ENCODE measurements at regions not wholly inside any gene's neighbourhood (a gene's known extent, or its start where the extent isn't known, plus 50 kb on each side); places are given as distances from the start of the nearest gene placed in this dataset.

DNA sequence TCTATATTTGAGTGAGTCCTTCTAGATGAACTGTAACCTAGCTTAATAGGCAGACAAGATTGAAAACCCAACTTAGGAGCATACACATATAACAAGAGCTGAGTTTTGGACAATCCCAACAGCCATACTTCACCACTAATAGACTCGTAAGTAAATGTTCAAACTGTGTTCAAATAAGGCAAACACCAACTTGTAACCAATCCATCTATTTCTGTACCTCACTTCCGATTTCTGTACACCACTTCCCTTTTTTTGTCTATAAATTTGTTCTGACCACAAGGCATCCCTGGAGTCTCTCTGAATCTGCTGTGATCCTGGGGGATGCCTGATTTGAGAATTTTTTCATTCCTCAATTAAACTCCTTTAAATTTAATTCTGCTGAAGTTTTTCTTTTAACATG lies 1149.1 kb upstream of the NRXN1 start:
- H3K36me3 Mint-ChIP-seq (ENCODE audit: insufficient read depth), result no peaks in the 10 kb centered on the region
- DNase-seq (ENCODE audit: low spot score, unreplicated experiment), result no peak
- no peaks in the 10 kb centered on the region for H3K27me3 Mint-ChIP-seq
- H3K4me3 Mint-ChIP-seq (ENCODE audit: low read depth), result no peak overlapping the region
- H3K9me3 Mint-ChIP-seq (ENCODE audit: low read depth), result peaks cover 14% of the 10 kb centered on the region
- H3K27ac Mint-ChIP-seq, result no peak overlapping the region
- H3K4me1 Mint-ChIP-seq (ENCODE audit: low read depth), result no peaks in the 10 kb centered on the region
- TF ChIP-seq CTCF (IDR thresholded peaks at IDR 0.05; ENCODE audit: unreplicated experiment), result no peak

DNA sequence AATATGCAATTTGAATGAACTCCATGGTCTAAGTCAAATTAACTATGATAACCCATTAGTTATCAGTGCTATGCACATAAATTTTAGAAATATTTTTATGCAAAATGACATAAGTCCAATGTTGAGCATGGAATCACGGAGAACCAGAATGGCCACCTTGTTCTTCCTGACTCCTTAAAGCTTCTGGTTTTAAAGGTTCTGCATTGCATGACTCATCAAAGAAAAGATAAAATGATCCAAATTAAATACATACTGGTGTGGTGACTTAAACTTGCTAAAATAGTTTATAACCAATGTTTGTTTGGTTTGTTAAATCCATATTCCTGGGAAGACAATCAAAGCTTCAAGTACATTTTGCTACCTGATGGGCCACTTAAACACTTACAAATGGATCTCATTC lies 1146.9 kb upstream of the NRXN1 start:
- H3K4me1 Mint-ChIP-seq (ENCODE audit: low read depth), result no peaks in the 10 kb centered on the region
- H3K36me3 Mint-ChIP-seq (ENCODE audit: insufficient read depth), result no peaks in the 10 kb centered on the region
- no peak for DNase-seq (ENCODE audit: low spot score, unreplicated experiment)
- H3K27me3 Mint-ChIP-seq, result no peaks in the 10 kb centered on the region
- no peak for TF ChIP-seq CTCF (IDR thresholded peaks at IDR 0.05; ENCODE audit: unreplicated experiment)
- no peak overlapping the region for H3K27ac Mint-ChIP-seq
- no peak overlapping the region for H3K4me3 Mint-ChIP-seq (ENCODE audit: low read depth)
- peaks cover 14% of the 10 kb centered on the region for H3K9me3 Mint-ChIP-seq (ENCODE audit: low read depth)

DNA sequence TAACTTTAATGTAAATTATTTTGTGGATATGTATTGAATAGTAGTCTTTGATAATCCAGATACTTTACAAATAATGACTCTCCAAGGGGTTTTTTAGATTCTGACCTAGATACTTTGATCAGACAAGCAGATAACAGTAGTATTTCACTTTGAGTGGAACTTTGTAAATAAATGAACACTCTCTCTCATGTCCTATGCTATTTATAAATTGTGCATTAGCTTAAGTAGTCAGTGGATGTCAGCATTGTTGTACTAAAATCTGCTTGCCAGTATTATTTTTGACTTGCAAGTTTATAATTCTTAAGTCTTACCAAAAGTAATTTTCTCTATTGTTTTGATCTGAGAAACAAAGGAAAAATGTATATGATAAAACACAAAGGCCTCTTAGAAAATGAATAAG lies 1113.1 kb upstream of the NRXN1 start:
- no peak for DNase-seq (ENCODE audit: low spot score, unreplicated experiment)
- no peaks in the 10 kb centered on the region for H3K4me1 Mint-ChIP-seq (ENCODE audit: low read depth)
- H3K27ac Mint-ChIP-seq, result no peak overlapping the region
- no peak overlapping the region for H3K4me3 Mint-ChIP-seq (ENCODE audit: low read depth)
- no peaks in the 10 kb centered on the region for H3K36me3 Mint-ChIP-seq (ENCODE audit: insufficient read depth)
- TF ChIP-seq CTCF (IDR thresholded peaks at IDR 0.05; ENCODE audit: unreplicated experiment), result no peak
- H3K27me3 Mint-ChIP-seq, result no peaks in the 10 kb centered on the region
- H3K9me3 Mint-ChIP-seq (ENCODE audit: low read depth), result no peaks in the 10 kb centered on the region

DNA sequence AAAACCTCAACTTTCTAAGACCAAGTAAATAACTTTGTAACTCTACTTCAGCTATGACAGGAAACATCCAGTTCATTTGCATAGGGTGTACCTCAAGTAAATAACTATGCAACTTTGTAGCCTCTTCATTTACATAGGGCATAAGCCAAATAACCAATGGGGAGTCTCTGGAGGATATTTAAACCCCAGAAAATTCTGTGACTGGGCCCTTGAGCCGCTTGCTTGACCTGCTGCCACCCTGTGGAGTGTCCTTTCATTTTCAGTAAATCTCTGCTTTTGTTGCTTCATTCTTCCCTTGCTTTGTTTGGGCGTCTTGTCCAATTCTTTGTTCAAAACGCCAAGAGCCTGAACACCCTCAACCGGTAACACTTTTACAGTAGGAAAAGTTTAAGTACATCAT lies 1112.7 kb upstream of the NRXN1 start:
- Mint-ChIP-seq H3K9me3 (ENCODE audit: low read depth) (no peaks in the 10 kb centered on the region), H3K4me3 (ENCODE audit: low read depth) (no peak overlapping the region), H3K27ac (no peak overlapping the region), H3K4me1 (ENCODE audit: low read depth) (no peaks in the 10 kb centered on the region), H3K36me3 (ENCODE audit: insufficient read depth) (no peaks in the 10 kb centered on the region), H3K27me3 (no peaks in the 10 kb centered on the region)
- no peak for DNase-seq (ENCODE audit: low spot score, unreplicated experiment)
- TF ChIP-seq CTCF (IDR thresholded peaks at IDR 0.05; ENCODE audit: unreplicated experiment), result no peak

GRCh38 chr2:52141076-52141475 lies 1109.1 kb upstream of the NRXN1 start:
- Mint-ChIP-seq H3K4me3 (ENCODE audit: low read depth) (no peak overlapping the region), H3K9me3 (ENCODE audit: low read depth) (no peaks in the 10 kb centered on the region), H3K4me1 (ENCODE audit: low read depth) (peaks cover 2% of the 10 kb centered on the region), H3K36me3 (ENCODE audit: insufficient read depth) (no peaks in the 10 kb centered on the region), H3K27me3 (no peaks in the 10 kb centered on the region), H3K27ac (no peak overlapping the region)
- DNase-seq (ENCODE audit: low spot score, unreplicated experiment), result no peak
- no peak for TF ChIP-seq CTCF (IDR thresholded peaks at IDR 0.05; ENCODE audit: unreplicated experiment)

Measured in progenitor cell of endocrine pancreas (in vitro differentiated cells).